K562 (cell line): ENCODE measurements at regions not wholly inside any gene's neighbourhood (a gene's known extent, or its start where the extent isn't known, plus 50 kb on each side); places are given as distances from the start of the nearest gene placed in this dataset.

Source experiments
- ASH1L ChIP-seq: fragments of 450-650 bp; IDR thresholded peaks from 2 replicates; pipeline ENCODE4 v1.6.1; 2018; ENCODE audit warnings: borderline replicate concordance, mild to moderate bottlenecking, low read depth; ENCODE audit not compliant: partially characterized antibody
- DIDO1 ChIP-seq: fragments of 450-650 bp; IDR thresholded peaks from 2 replicates; pipeline ENCODE4 v1.6.1; 2016; ENCODE audit warnings: low read depth, missing biosample characterization, missing genetic modification characterization
- EWSR1 ChIP-seq: fragments of 450-650 bp; IDR thresholded peaks from 2 replicates; pipeline ENCODE4 v1.6.1; 2018; ENCODE audit warnings: borderline replicate concordance, mild to moderate bottlenecking, low read depth, moderate library complexity; ENCODE audit not compliant: partially characterized antibody
- GTF2E2 ChIP-seq: fragments of 200-800 bp; sonication (Bioruptor generic); IDR thresholded peaks from 2 replicates; pipeline ENCODE4 v1.6.1; 2016; ENCODE audit warnings: missing genetic modification characterization, missing compliant biosample characterization
- KAT8 ChIP-seq: fragments of 450-650 bp; IDR thresholded peaks from 2 replicates; pipeline ENCODE4 v1.6.1; 2016; ENCODE audit warnings: low read depth, mild to moderate bottlenecking
- LARP7 ChIP-seq: fragments of 450-650 bp; IDR thresholded peaks from 2 replicates; pipeline ENCODE4 v1.6.1; 2016
- MCM5 ChIP-seq: fragments of 450-650 bp; IDR thresholded peaks from 2 replicates; pipeline ENCODE4 v1.6.1; 2016; ENCODE audit warnings: low read depth
- NCOA2 ChIP-seq, 2 experiments: fragments of 450-650 bp; IDR thresholded peaks; 2 replicates each; pipeline ENCODE4 v1.6.1; 2018; ENCODE audit warnings: mild to moderate bottlenecking in 2 of 2, moderate library complexity in 1 of 2; ENCODE audit not compliant: partially characterized antibody in 2 of 2
- POLR2B ChIP-seq: fragments of 450-650 bp; IDR thresholded peaks from 2 replicates; pipeline ENCODE4 v1.6.1; 2018; ENCODE audit warnings: low read depth; ENCODE audit not compliant: partially characterized antibody
- SMAD3 ChIP-seq: fragments of 450-650 bp; formaldehyde crosslinking; conservative IDR thresholded peaks from 2 replicates; pipeline ENCODE4 v1.4.0; 2020; ENCODE audit warnings: mild to moderate bottlenecking
- TOE1 ChIP-seq, 2 experiments: fragments of 450-650 bp in 1 of 2; sonication (generic) in 1 of 2; formaldehyde crosslinking in 1 of 2; IDR thresholded peaks; 2 replicates each; pipeline versions ENCODE4 v1.7.1 to v1.8.0; 2016 to 2022; ENCODE audit warnings: borderline replicate concordance in 2 of 2, mild to moderate bottlenecking in 2 of 2, antibody characterized with exemption in 1 of 2, inconsistent platforms in 1 of 2, low read depth in 1 of 2, missing genetic modification reagents in 1 of 2, moderate library complexity in 1 of 2
- ZNF24 ChIP-seq: fragments of 450-650 bp; IDR thresholded peaks from 2 replicates; pipeline ENCODE4 v1.6.1; 2016
- ZNF274 ChIP-seq: IDR thresholded peaks from 2 replicates; pipeline ENCODE4 v1.6.1; 2011; ENCODE audit warnings: low read depth, mild to moderate bottlenecking, low read length, moderate library complexity, borderline replicate concordance
- TF ChIP-seq, protein P1 (sequence below): sonication (generic); formaldehyde crosslinking; IDR thresholded peaks from 2 replicates; pipeline ENCODE4 v1.8.1; 2023; ENCODE audit warnings: mild to moderate bottlenecking, missing genetic modification reagents
- TF ChIP-seq, protein P2 (sequence below): fragments of 250-450 bp; sonication (Bioruptor Pico); IDR thresholded peaks from 2 replicates; pipeline ENCODE4 v1.4.0; 2020; ENCODE audit warnings: mild to moderate bottlenecking, moderate library complexity
- TF ChIP-seq, protein P3 (sequence below): fragments of 450-650 bp; formaldehyde crosslinking; IDR thresholded peaks from 2 replicates; pipeline ENCODE4 v1.4.0; 2022; ENCODE audit warnings: mild to moderate bottlenecking, moderate library complexity

DNA sequence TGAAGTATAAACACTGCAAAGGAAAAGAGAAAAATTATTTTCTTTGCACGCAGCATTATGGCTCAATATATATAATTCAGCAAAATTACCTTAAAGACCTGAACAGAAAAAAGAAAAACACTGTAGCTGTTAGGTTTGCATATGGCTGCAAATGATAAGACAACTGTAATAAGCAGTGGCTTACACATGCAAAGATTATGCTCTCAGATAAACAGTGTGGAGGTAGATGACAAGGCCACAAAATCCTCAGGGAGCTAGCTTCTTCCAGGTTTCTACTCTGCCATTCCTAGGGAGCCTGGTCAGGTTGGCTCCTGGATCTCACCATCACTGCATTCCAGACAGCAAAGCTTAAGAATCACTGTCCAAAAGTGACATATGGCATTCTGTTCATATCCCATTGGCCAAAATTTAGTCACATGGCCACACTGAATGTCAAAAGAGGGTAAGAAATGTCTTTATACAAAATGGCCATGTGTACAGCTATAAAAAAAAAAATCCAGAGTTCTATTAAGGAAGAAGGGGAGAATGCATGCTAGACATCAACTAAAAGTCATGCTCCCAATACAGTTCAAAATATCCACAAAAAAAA lies 195.2 kb upstream of the SLC7A11 start (continued):
- TF ChIP-seq, protein P1, sequence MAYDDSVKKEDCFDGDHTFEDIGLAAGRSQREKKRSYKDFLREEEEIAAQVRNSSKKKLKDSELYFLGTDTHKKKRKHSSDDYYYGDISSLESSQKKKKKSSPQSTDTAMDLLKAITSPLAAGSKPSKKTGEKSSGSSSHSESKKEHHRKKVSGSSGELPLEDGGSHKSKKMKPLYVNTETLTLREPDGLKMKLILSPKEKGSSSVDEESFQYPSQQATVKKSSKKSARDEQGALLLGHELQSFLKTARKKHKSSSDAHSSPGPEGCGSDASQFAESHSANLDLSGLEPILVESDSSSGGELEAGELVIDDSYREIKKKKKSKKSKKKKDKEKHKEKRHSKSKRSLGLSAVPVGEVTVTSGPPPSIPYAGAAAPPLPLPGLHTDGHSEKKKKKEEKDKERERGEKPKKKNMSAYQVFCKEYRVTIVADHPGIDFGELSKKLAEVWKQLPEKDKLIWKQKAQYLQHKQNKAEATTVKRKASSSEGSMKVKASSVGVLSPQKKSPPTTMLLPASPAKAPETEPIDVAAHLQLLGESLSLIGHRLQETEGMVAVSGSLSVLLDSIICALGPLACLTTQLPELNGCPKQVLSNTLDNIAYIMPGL = no peak
- TF ChIP-seq TOE1 (IDR thresholded peaks at IDR 0.05; ENCODE audit: borderline replicate concordance) (no peak), TOE1 (CRISPR knock-in tag; IDR thresholded peaks at IDR 0.05; ENCODE audit: borderline replicate concordance, low read depth) (no peak), SMAD3 (CRISPR knock-in tag) (0 out of 2 replicates have a peak, but pooled peaks have one; percentile 18), ZNF24 (no peak), POLR2B (no peak), KAT8 (no peak), ZNF274 (no peak), EWSR1 (no peak), NCOA2 (IDR thresholded peaks at IDR 0.05; ENCODE audit: partially characterized antibody in 2 of 2) (no peak), ASH1L (no peak), GTF2E2 (no peak), MCM5 (no peak), LARP7 (no peak), DIDO1 (no peak)
- TF ChIP-seq, protein P2, sequence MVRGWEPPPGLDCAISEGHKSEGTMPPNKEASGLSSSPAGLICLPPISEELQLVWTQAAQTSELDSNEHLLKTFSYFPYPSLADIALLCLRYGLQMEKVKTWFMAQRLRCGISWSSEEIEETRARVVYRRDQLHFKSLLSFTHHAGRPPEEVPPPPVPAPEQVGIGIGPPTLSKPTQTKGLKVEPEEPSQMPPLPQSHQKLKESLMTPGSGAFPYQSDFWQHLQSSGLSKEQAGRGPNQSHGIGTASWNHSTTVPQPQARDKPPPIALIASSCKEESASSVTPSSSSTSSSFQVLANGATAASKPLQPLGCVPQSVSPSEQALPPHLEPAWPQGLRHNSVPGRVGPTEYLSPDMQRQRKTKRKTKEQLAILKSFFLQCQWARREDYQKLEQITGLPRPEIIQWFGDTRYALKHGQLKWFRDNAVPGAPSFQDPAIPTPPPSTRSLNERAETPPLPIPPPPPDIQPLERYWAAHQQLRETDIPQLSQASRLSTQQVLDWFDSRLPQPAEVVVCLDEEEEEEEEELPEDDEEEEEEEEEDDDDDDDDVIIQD = no peak
- TF ChIP-seq, protein P3, sequence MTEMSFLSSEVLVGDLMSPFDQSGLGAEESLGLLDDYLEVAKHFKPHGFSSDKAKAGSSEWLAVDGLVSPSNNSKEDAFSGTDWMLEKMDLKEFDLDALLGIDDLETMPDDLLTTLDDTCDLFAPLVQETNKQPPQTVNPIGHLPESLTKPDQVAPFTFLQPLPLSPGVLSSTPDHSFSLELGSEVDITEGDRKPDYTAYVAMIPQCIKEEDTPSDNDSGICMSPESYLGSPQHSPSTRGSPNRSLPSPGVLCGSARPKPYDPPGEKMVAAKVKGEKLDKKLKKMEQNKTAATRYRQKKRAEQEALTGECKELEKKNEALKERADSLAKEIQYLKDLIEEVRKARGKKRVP (CRISPR knock-in tag) = 0 out of 2 replicates have a peak, but pooled peaks have one; percentile 15
